PC-9 (cell line): ENCODE measurements at regions not wholly inside any gene's neighbourhood (a gene's known extent, or its start where the extent isn't known, plus 50 kb on each side); places are given as distances from the start of the nearest gene placed in this dataset.

ENCODE experiments used
- BruUV-seq: library from RNA; stranded (reverse); fragments of 400-500 nt; replicated peaks from 2 replicates; lab custom pipeline; 2021; lab: Mats Ljungman, UMichigan
- CTCF ChIA-PET: fragments of 300-600 bp; sonication (Branson Sonifier 250); formaldehyde crosslinking; loops from one replicate; lab custom pipeline; 2022; ENCODE audit warnings: antibody characterized with exemption; lab: Charles Lee
- POLR2A ChIA-PET: fragments of 300-600 bp; sonication (Branson Sonifier 250); formaldehyde crosslinking; loops from one replicate; lab custom pipeline; 2022; ENCODE audit warnings: antibody characterized with exemption; ENCODE audit not compliant: unreplicated experiment; lab: Charles Lee
- DNase-seq, 2 experiments: peaks; one replicate each; pipeline versions ENCODE4 v3.0.0 to v3.0.0-alpha.2; 2015 to 2022; ENCODE audit warnings: mixed read lengths in 1 of 2
- H2AFZ ChIP-seq: fragments of 200-600 bp; sonication (generic); 2 replicates; pipeline ENCODE4 v1.8.1; 2017; ENCODE audit warnings: antibody characterized with exemption
- H3F3A ChIP-seq: fragments of 200-600 bp; sonication (generic); 2 replicates; pipeline ENCODE4 v1.8.1; 2017; ENCODE audit warnings: antibody characterized with exemption, mild to moderate bottlenecking, low read depth; ENCODE audit not compliant: insufficient read depth
- H3K27ac ChIP-seq: fragments of 200-600 bp; sonication (generic); 2 replicates; pipeline ENCODE4 v1.6.1; 2016; ENCODE audit warnings: mixed run types
- H3K27me3 ChIP-seq: fragments of 200-600 bp; sonication (generic); 2 replicates; pipeline ENCODE4 v1.6.1; 2016; ENCODE audit warnings: low read depth, mixed run types; ENCODE audit not compliant: insufficient read depth
- H3K36me3 ChIP-seq: fragments of 200-600 bp; sonication (generic); 2 replicates; pipeline ENCODE4 v1.6.1; 2016; ENCODE audit warnings: low read depth, mixed run types
- H3K4me1 ChIP-seq: fragments of 200-600 bp; sonication (generic); replicated peaks from 2 replicates; pipeline ENCODE4 v1.6.1; 2016; ENCODE audit warnings: mixed run types; ENCODE audit not compliant: insufficient read depth
- H3K4me2 ChIP-seq: fragments of 200-600 bp; sonication (generic); 2 replicates; pipeline ENCODE4 v1.6.1; 2017; ENCODE audit warnings: mixed run types
- H3K4me3 ChIP-seq: fragments of 200-600 bp; sonication (generic); 2 replicates; pipeline ENCODE4 v1.6.1; 2016; ENCODE audit warnings: mixed run types
- H3K79me2 ChIP-seq: fragments of 200-600 bp; sonication (generic); 2 replicates; pipeline ENCODE4 v1.6.1; 2017; ENCODE audit warnings: low read depth, mixed run types
- H3K9me2 ChIP-seq: fragments of 200-600 bp; sonication (generic); 2 replicates; pipeline ENCODE4 v1.8.1; 2017; ENCODE audit warnings: mild to moderate bottlenecking; ENCODE audit not compliant: insufficient read depth
- H3K9me3 ChIP-seq: fragments of 200-600 bp; sonication (generic); 2 replicates; pipeline ENCODE4 v1.8.1; 2016; ENCODE audit warnings: low read depth; ENCODE audit not compliant: insufficient read depth
- H4K20me1 ChIP-seq: fragments of 200-600 bp; sonication (generic); 2 replicates; pipeline ENCODE4 v1.8.1; 2017; ENCODE audit not compliant: insufficient read depth
- EZH2 ChIP-seq: fragments of 200-600 bp; sonication (generic); IDR thresholded peaks from 2 replicates; pipeline ENCODE4 v1.8.0; 2017; ENCODE audit warnings: antibody characterized with exemption, low read depth
- intact Hi-C: fragments of 100-400 bp; cut with micrococcal nuclease; formaldehyde crosslinking; loops from one replicate; pipeline ENCODE4 v1.10.0; 2022; ENCODE audit not compliant: unreplicated experiment
- TF ChIP-seq, protein P1 (sequence below): fragments of 200-600 bp; sonication (generic); conservative IDR thresholded peaks from 2 replicates; pipeline ENCODE4 v1.6.1; 2017; ENCODE audit warnings: mixed run types, antibody characterized with exemption, mild to moderate bottlenecking, moderate library complexity

GRCh38 chr2:143940720-143941119, 579.2 kb downstream of the ZEB2 start:
- H3K36me3 ChIP-seq: no peaks in the 10 kb centered on the region
- no peaks in the 10 kb centered on the region for H3K9me3 ChIP-seq
- H3K27me3 ChIP-seq: no peaks in the 10 kb centered on the region
- no peaks in the 10 kb centered on the region for H3K9me2 ChIP-seq
- BruUV-seq: no TSS peak
- no peaks in the 10 kb centered on the region for H3F3A ChIP-seq
- POLR2A ChIA-PET: no interaction called here
- H4K20me1 ChIP-seq: no peaks in the 10 kb centered on the region
- H3K27ac ChIP-seq: no peak overlapping the region
- no peak for DNase-seq
- TF ChIP-seq, protein P1, sequence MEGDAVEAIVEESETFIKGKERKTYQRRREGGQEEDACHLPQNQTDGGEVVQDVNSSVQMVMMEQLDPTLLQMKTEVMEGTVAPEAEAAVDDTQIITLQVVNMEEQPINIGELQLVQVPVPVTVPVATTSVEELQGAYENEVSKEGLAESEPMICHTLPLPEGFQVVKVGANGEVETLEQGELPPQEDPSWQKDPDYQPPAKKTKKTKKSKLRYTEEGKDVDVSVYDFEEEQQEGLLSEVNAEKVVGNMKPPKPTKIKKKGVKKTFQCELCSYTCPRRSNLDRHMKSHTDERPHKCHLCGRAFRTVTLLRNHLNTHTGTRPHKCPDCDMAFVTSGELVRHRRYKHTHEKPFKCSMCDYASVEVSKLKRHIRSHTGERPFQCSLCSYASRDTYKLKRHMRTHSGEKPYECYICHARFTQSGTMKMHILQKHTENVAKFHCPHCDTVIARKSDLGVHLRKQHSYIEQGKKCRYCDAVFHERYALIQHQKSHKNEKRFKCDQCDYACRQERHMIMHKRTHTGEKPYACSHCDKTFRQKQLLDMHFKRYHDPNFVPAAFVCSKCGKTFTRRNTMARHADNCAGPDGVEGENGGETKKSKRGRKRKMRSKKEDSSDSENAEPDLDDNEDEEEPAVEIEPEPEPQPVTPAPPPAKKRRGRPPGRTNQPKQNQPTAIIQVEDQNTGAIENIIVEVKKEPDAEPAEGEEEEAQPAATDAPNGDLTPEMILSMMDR: no peak
- TF ChIP-seq EZH2: no peak
- H3K4me1 ChIP-seq: no peaks in the 10 kb centered on the region
- no peaks in the 10 kb centered on the region for H3K79me2 ChIP-seq
- no peak overlapping the region for H3K4me3 ChIP-seq
- CTCF ChIA-PET: no interaction called here
- intact Hi-C loops: no loop called here
- no peak overlapping the region for H3K4me2 ChIP-seq
- H2AFZ ChIP-seq: no peak overlapping the region

GRCh38 chr2:143939626-143940330, 580.1 kb downstream of the ZEB2 start:
- Histone ChIP-seq H2AFZ (no peak overlapping the region), H3K4me1 (no peaks in the 10 kb centered on the region), H3K9me3 (no peaks in the 10 kb centered on the region), H3K27me3 (no peaks in the 10 kb centered on the region), H3K27ac (no peak overlapping the region), H3K36me3 (no peaks in the 10 kb centered on the region), H3K79me2 (no peaks in the 10 kb centered on the region), H4K20me1 (no peaks in the 10 kb centered on the region), H3F3A (no peaks in the 10 kb centered on the region), H3K9me2 (no peaks in the 10 kb centered on the region), H3K4me3 (no peak overlapping the region), H3K4me2 (no peak overlapping the region)
- TF ChIP-seq, protein P1: no peak
- POLR2A ChIA-PET: no interaction called here
- BruUV-seq: no TSS peak
- CTCF ChIA-PET: no interaction called here
- no peak for DNase-seq
- intact Hi-C loops: no loop called here

GRCh38 chr2:143937723-143938350, 582.1 kb downstream of the ZEB2 start:
- no peak for DNase-seq
- no peaks in the 10 kb centered on the region for H3K4me1 ChIP-seq
- H4K20me1 ChIP-seq: no peaks in the 10 kb centered on the region
- H3K27me3 ChIP-seq: no peaks in the 10 kb centered on the region
- no peak overlapping the region for H3K4me2 ChIP-seq
- no peak for TF ChIP-seq EZH2
- TF ChIP-seq, protein P1: no peak
- ChIA-PET POLR2A (no interaction called here), CTCF (no interaction called here)
- H3F3A ChIP-seq: no peaks in the 10 kb centered on the region
- H3K9me2 ChIP-seq: no peaks in the 10 kb centered on the region
- no peaks in the 10 kb centered on the region for H3K79me2 ChIP-seq
- H3K27ac ChIP-seq: no peak overlapping the region
- H3K36me3 ChIP-seq: no peaks in the 10 kb centered on the region
- no peaks in the 10 kb centered on the region for H3K9me3 ChIP-seq
- H3K4me3 ChIP-seq: no peak overlapping the region
- intact Hi-C loops: no loop called here
- no peak overlapping the region for H2AFZ ChIP-seq
- BruUV-seq: no TSS peak
